HG03097 (cell line): ENCODE measurements at regions not wholly inside any gene's neighbourhood (a gene's known extent, or its start where the extent isn't known, plus 50 kb on each side); places are given as distances from the start of the nearest gene placed in this dataset.

Experiments
- ATAC-seq: cut with Tn5 transposase; IDR thresholded peaks from one replicate; pipeline ENCODE4 v1.9.1; 2021; ENCODE audit not compliant: unreplicated experiment, low FRiP score

- ATAC-seq, result no peak
These were observed 88.2 kb upstream of the CXCL12 start for GRCh38 chr10:44473146-44473545.

- ATAC-seq, result no peak
These were observed 91.6 kb upstream of the CXCL12 start for GRCh38 chr10:44476409-44477045.

GRCh38 chr10:44477046-44477425, 92.1 kb upstream of the CXCL12 start:
- ATAC-seq, result no peak

GRCh38 chr10:44478040-44478439, 93.1 kb upstream of the CXCL12 start:
- no peak for ATAC-seq

- no peak for ATAC-seq
These were observed 94.2 kb upstream of the CXCL12 start for GRCh38 chr10:44478876-44479705.

GRCh38 chr10:44492678-44493077, 107.8 kb upstream of the CXCL12 start:
- ATAC-seq, result no peak

GRCh38 chr10:44498222-44498621, 113.3 kb upstream of the CXCL12 start:
- no peak for ATAC-seq

GRCh38 chr10:44500451-44500850, 115.6 kb upstream of the CXCL12 start:
- no peak for ATAC-seq

- no peak for ATAC-seq
These were observed 121.5 kb upstream of the CXCL12 start for GRCh38 chr10:44506386-44506785.

- ATAC-seq, result no peak
These were observed 125.7 kb upstream of the CXCL12 start for GRCh38 chr10:44510379-44511115.

GRCh38 chr10:44511166-44511565, 126.3 kb upstream of the CXCL12 start:
- ATAC-seq, result no peak

- no peak for ATAC-seq
These were observed 126.7 kb upstream of the CXCL12 start for GRCh38 chr10:44511601-44512000.

- no peak for ATAC-seq
These were observed 127.6 kb upstream of the CXCL12 start for GRCh38 chr10:44512431-44513022.

GRCh38 chr10:44513591-44513990, 128.7 kb upstream of the CXCL12 start:
- no peak for ATAC-seq

GRCh38 chr10:44516891-44517290, 132.0 kb upstream of the CXCL12 start:
- ATAC-seq, result no peak

- no peak for ATAC-seq
These were observed 132.7 kb upstream of the CXCL12 start for GRCh38 chr10:44517635-44518034.

- ATAC-seq, result no peak
These were observed 134.5 kb upstream of the CXCL12 start for GRCh38 chr10:44519361-44519760.

GRCh38 chr10:44520651-44521050, 135.8 kb upstream of the CXCL12 start:
- ATAC-seq, result no peak

GRCh38 chr10:44539178-44539577, 154.3 kb upstream of the CXCL12 start:
- ATAC-seq, result no peak

GRCh38 chr10:44552726-44553125, 167.8 kb upstream of the CXCL12 start:
- no peak for ATAC-seq

- no peak for ATAC-seq
These were observed 172.8 kb upstream of the CXCL12 start for GRCh38 chr10:44557596-44558191.
